Liver (tissue), 8 donors: ENCODE measurements at regions not wholly inside any gene's neighbourhood (a gene's known extent, or its start where the extent isn't known, plus 50 kb on each side); places are given as distances from the start of the nearest gene placed in this dataset.

ENCODE experiments used
- DNase-seq: peaks from one replicate; pipeline ENCODE4 v3.0.0-alpha.2; 2017; ENCODE audit warnings: low spot score
- H3K27ac ChIP-seq, 2 donors: one replicate each; pipeline ENCODE4 v1.7.0; 2013; ENCODE audit warnings: inconsistent platforms in 2 of 2, low read length in 2 of 2, control low read depth in 1 of 2, low read depth in 1 of 2, mild to moderate bottlenecking in 1 of 2
- H3K27me3 ChIP-seq, 4 donors: one replicate each; pipeline versions ENCODE4 v1.6.1 to v1.7.0; 2013; ENCODE audit warnings: low read length in 3 of 4, inconsistent platforms in 1 of 4, mild to moderate bottlenecking in 1 of 4, moderate library complexity in 1 of 4; ENCODE audit not compliant: control insufficient read depth in 4 of 4, insufficient read depth in 4 of 4
- H3K36me3 ChIP-seq, 4 donors: one replicate each; pipeline versions ENCODE4 v1.6.1 to v1.7.0; 2013; ENCODE audit warnings: low read length in 3 of 4, mild to moderate bottlenecking in 3 of 4, low read depth in 1 of 4, moderate library complexity in 1 of 4; ENCODE audit not compliant: control insufficient read depth in 4 of 4, insufficient read depth in 3 of 4
- H3K4me1 ChIP-seq, 4 donors: one replicate each; pipeline versions ENCODE4 v1.6.1 to v1.7.0; 2013; ENCODE audit warnings: low read length in 3 of 4, mild to moderate bottlenecking in 3 of 4, moderate library complexity in 1 of 4; ENCODE audit not compliant: control insufficient read depth in 4 of 4, insufficient read depth in 4 of 4
- H3K4me3 ChIP-seq, 3 donors: one replicate each; pipeline versions ENCODE4 v1.6.1 to v1.7.0; 2013; ENCODE audit warnings: low read length in 3 of 3, control low read depth in 1 of 3, low read depth in 1 of 3, mild to moderate bottlenecking in 1 of 3
- H3K9ac ChIP-seq, 2 donors: one replicate each; pipeline ENCODE4 v1.7.0; 2013; ENCODE audit warnings: low read length in 2 of 2, mild to moderate bottlenecking in 2 of 2, moderate library complexity in 2 of 2, control low read depth in 1 of 2, low read depth in 1 of 2
- H3K9me3 ChIP-seq, 4 donors: one replicate each; pipeline versions ENCODE4 v1.6.1 to v1.7.0; 2013; ENCODE audit warnings: low read length in 3 of 4; ENCODE audit not compliant: control insufficient read depth in 4 of 4
- EGR1 ChIP-seq, 2 donors: IDR thresholded peaks; 2 replicates each; pipeline ENCODE4 v1.6.1; 2016 to 2018; ENCODE audit warnings: antibody characterized with exemption in 2 of 2, low read depth in 2 of 2
- FOXA1 ChIP-seq: IDR thresholded peaks from 2 replicates; pipeline ENCODE4 v1.6.1; 2016; ENCODE audit warnings: antibody characterized with exemption
- GABPA ChIP-seq, 2 donors: IDR thresholded peaks in 1 of 2; conservative IDR thresholded peaks in 1 of 2; 2 replicates each; pipeline ENCODE4 v1.6.1; 2016; ENCODE audit warnings: antibody characterized with exemption in 2 of 2, mild to moderate bottlenecking in 1 of 2, moderate library complexity in 1 of 2
- HNF4G ChIP-seq: IDR thresholded peaks from 2 replicates; pipeline ENCODE4 v1.6.1; 2016; ENCODE audit warnings: antibody characterized with exemption
- JUND ChIP-seq, 2 donors: IDR thresholded peaks; 2 replicates each; pipeline ENCODE4 v1.6.1; 2016; ENCODE audit warnings: antibody characterized with exemption in 2 of 2
- MAX ChIP-seq: IDR thresholded peaks from 2 replicates; pipeline ENCODE4 v1.6.1; 2016; ENCODE audit warnings: antibody characterized with exemption
- NR2F2 ChIP-seq: IDR thresholded peaks from 2 replicates; pipeline ENCODE4 v1.6.1; 2016; ENCODE audit warnings: antibody characterized with exemption
- RAD21 ChIP-seq, 2 donors: IDR thresholded peaks; 2 replicates each; pipeline ENCODE4 v1.6.1; 2016; ENCODE audit warnings: antibody characterized with exemption in 2 of 2, mild to moderate bottlenecking in 2 of 2
- RXRA ChIP-seq, 2 donors: IDR thresholded peaks; 2 replicates each; pipeline ENCODE4 v1.6.1; 2017 to 2018; ENCODE audit warnings: antibody characterized with exemption in 2 of 2, mild to moderate bottlenecking in 1 of 2
- SP1 ChIP-seq: IDR thresholded peaks from 2 replicates; pipeline ENCODE4 v1.6.1; 2018; ENCODE audit warnings: antibody characterized with exemption, mild to moderate bottlenecking
- TAF1 ChIP-seq: conservative IDR thresholded peaks from 2 replicates; pipeline ENCODE4 v1.6.1; 2016; ENCODE audit warnings: antibody characterized with exemption, mild to moderate bottlenecking
- YY1 ChIP-seq: IDR thresholded peaks from 2 replicates; pipeline ENCODE4 v1.6.1; 2016; ENCODE audit warnings: antibody characterized with exemption, mild to moderate bottlenecking
- WGBS: extraction: QIAGEN DNeasy Blood & Tissue Kit; methylation state at CpG from one replicate; pipeline ENCODE4 v1.1.7; 2013; 5-methylcytosine and 5-hydroxymethylcytosine counted together
- TF ChIP-seq, protein P1 (sequence below): fragments of 150-350 bp; IDR thresholded peaks from 2 replicates; pipeline ENCODE4 v1.5.1; 2017; ENCODE audit warnings: improper control_type of control experiment, low read depth, low read length; ENCODE audit not compliant: missing input control
- TF ChIP-seq, protein P2 (sequence below): IDR thresholded peaks from 2 replicates; pipeline ENCODE4 v1.6.1; 2016; ENCODE audit warnings: antibody characterized with exemption
- donor health status: healthy.
- donor health status: healthy.
- donor health status: healthy.
- donor health status: healthy.
- donor health status: healthy.

- TF ChIP-seq MAX (no peak), YY1 (peak; percentile 13), JUND (IDR thresholded peaks at IDR 0.05) (peak in 1 of 2 donors; percentile 33), FOXA1 (no peak)
Observed at GRCh38 chr3:170751083-170751898, 118.7 kb downstream of the RPL22L1 start (continued).

DNA sequence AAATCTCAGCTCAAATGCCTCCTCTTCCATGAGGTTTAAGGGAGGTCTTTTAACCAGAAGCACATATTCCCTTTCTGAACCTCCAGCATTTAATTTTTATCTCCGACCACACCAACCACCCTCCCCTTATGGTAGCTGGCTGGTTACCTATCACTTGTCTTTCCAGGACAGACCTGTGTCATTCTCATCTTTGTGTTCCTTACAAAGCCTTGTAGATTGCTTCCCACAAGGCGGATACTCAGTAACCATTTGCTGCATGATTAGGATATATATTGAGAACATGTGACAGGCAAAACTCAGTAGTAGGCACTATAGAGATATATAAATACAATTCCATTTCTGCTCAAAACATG, 119.5 kb downstream of the RPL22L1 start:
- TF ChIP-seq TAF1 (no peak), EGR1 (IDR thresholded peaks at IDR 0.05; ENCODE audit: low read depth in 2 of 2) (no peak), RXRA (IDR thresholded peaks at IDR 0.05) (no peak), SP1 (no peak), GABPA (IDR thresholded peaks at IDR 0.05 in 1 of 2, conservative IDR thresholded peaks at IDR 0.05 in 1 of 2) (no peak), RAD21 (IDR thresholded peaks at IDR 0.05) (no peak), JUND (IDR thresholded peaks at IDR 0.05) (no peak), FOXA1 (no peak), HNF4G (no peak)
- TF ChIP-seq, protein P1, sequence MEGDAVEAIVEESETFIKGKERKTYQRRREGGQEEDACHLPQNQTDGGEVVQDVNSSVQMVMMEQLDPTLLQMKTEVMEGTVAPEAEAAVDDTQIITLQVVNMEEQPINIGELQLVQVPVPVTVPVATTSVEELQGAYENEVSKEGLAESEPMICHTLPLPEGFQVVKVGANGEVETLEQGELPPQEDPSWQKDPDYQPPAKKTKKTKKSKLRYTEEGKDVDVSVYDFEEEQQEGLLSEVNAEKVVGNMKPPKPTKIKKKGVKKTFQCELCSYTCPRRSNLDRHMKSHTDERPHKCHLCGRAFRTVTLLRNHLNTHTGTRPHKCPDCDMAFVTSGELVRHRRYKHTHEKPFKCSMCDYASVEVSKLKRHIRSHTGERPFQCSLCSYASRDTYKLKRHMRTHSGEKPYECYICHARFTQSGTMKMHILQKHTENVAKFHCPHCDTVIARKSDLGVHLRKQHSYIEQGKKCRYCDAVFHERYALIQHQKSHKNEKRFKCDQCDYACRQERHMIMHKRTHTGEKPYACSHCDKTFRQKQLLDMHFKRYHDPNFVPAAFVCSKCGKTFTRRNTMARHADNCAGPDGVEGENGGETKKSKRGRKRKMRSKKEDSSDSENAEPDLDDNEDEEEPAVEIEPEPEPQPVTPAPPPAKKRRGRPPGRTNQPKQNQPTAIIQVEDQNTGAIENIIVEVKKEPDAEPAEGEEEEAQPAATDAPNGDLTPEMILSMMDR: no peak
- TF ChIP-seq, protein P2, sequence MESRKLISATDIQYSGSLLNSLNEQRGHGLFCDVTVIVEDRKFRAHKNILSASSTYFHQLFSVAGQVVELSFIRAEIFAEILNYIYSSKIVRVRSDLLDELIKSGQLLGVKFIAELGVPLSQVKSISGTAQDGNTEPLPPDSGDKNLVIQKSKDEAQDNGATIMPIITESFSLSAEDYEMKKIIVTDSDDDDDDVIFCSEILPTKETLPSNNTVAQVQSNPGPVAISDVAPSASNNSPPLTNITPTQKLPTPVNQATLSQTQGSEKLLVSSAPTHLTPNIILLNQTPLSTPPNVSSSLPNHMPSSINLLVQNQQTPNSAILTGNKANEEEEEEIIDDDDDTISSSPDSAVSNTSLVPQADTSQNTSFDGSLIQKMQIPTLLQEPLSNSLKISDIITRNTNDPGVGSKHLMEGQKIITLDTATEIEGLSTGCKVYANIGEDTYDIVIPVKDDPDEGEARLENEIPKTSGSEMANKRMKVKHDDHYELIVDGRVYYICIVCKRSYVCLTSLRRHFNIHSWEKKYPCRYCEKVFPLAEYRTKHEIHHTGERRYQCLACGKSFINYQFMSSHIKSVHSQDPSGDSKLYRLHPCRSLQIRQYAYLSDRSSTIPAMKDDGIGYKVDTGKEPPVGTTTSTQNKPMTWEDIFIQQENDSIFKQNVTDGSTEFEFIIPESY: no peak
- no peak overlapping the region for H3K27ac ChIP-seq
- no peaks in the 10 kb centered on the region for H3K9me3 ChIP-seq
- 94% methylated on average over 2 of the region's 2 CpGs for WGBS
- no peak for DNase-seq
- H3K4me1 ChIP-seq: no peaks in the 10 kb centered on the region
- H3K36me3 ChIP-seq: no peaks in the 10 kb centered on the region
- no peak overlapping the region for H3K4me3 ChIP-seq
- H3K27me3 ChIP-seq: no peaks in the 10 kb centered on the region
- H3K9ac ChIP-seq: no peak overlapping the region

GRCh38 chr3:170749765-170750477, 120.1 kb downstream of the RPL22L1 start:
- Histone ChIP-seq H3K27me3 (no peaks in the 10 kb centered on the region), H3K9ac (no peak overlapping the region), H3K4me1 (no peaks in the 10 kb centered on the region), H3K9me3 (no peaks in the 10 kb centered on the region), H3K36me3 (no peaks in the 10 kb centered on the region), H3K27ac (no peak overlapping the region), H3K4me3 (no peak overlapping the region)
- TF ChIP-seq RAD21 (IDR thresholded peaks at IDR 0.05): no peak
- TF ChIP-seq RXRA (IDR thresholded peaks at IDR 0.05): no peak
- no peak for TF ChIP-seq NR2F2
- TF ChIP-seq TAF1: no peak
- TF ChIP-seq SP1: no peak
- DNase-seq: no peak
